CD14-positive monocyte (primary cell): ENCODE measurements at regions not wholly inside any gene's neighbourhood (a gene's known extent, or its start where the extent isn't known, plus 50 kb on each side); places are given as distances from the start of the nearest gene placed in this dataset.

Experiments
- DNase-seq, 3 donors: peaks; one replicate each; pipeline ENCODE4 v3.0.0-alpha.2; 2011 to 2022
- H2AFZ ChIP-seq: 2 replicates; pipeline ENCODE4 v1.6.0; 2012; ENCODE audit warnings: mild to moderate bottlenecking, low read depth, low read length, inconsistent platforms; ENCODE audit not compliant: insufficient read depth, poor library complexity, severe bottlenecking
- H3K27ac ChIP-seq, 2 donors: 1 replicate in 1 of 2; 2 replicates in 1 of 2; pipeline ENCODE4 v1.5.1; 2012 to 2013; ENCODE audit warnings: low read length in 2 of 2, control low read depth in 1 of 2, inconsistent platforms in 1 of 2, low read depth in 1 of 2, mild to moderate bottlenecking in 1 of 2
- H3K27me3 ChIP-seq, 2 donors: one replicate each; pipeline versions ENCODE4 v1.6.0 to v1.6.1; 2011 to 2013; ENCODE audit warnings: low read length in 2 of 2; ENCODE audit not compliant: control insufficient read depth in 2 of 2, insufficient read depth in 2 of 2
- H3K36me3 ChIP-seq, 2 donors: replicated peaks in 1 of 2; 1 replicate in 1 of 2; 2 replicates in 1 of 2; pipeline versions ENCODE4 v1.5.1 to v1.6.1; 2012 to 2013; ENCODE audit warnings: low read length in 2 of 2, control low read depth in 1 of 2, inconsistent platforms in 1 of 2, mild to moderate bottlenecking in 1 of 2; ENCODE audit not compliant: insufficient read depth in 2 of 2, control insufficient read depth in 1 of 2
- H3K4me1 ChIP-seq, 2 donors: 1 replicate in 1 of 2; 2 replicates in 1 of 2; pipeline versions ENCODE4 v1.5.1 to v1.6.1; 2012 to 2013; ENCODE audit warnings: low read length in 2 of 2, control low read depth in 1 of 2, inconsistent platforms in 1 of 2, mild to moderate bottlenecking in 1 of 2, moderate library complexity in 1 of 2; ENCODE audit not compliant: insufficient read depth in 2 of 2, control insufficient read depth in 1 of 2
- H3K4me2 ChIP-seq: replicated peaks from 2 replicates; pipeline ENCODE3; 2012; ENCODE audit warnings: low read length, moderate library complexity, mild to moderate bottlenecking; ENCODE audit not compliant: poor library complexity, severe bottlenecking; ENCODE audit errors: extremely low read depth
- H3K4me3 ChIP-seq, 3 experiments: fragments of 200-600 bp in 1 of 3; sonication (generic) in 1 of 3; replicated peaks in 1 of 3; 1 replicate in 2 of 3; 2 replicates in 1 of 3; pipeline ENCODE4 v1.5.1; 2011 to 2013; ENCODE audit warnings: low read length in 3 of 3, mild to moderate bottlenecking in 3 of 3, control low read depth in 2 of 3, low read depth in 2 of 3, inconsistent platforms in 1 of 3, moderate library complexity in 1 of 3
- H3K79me2 ChIP-seq: 2 replicates; pipeline ENCODE4 v1.6.0; 2012; ENCODE audit warnings: mild to moderate bottlenecking, control low read depth, inconsistent platforms, low read length, moderate library complexity; ENCODE audit not compliant: insufficient read depth
- H3K9ac ChIP-seq: 2 replicates; pipeline ENCODE4 v1.6.0; 2017; ENCODE audit warnings: low read length, mild to moderate bottlenecking; ENCODE audit not compliant: insufficient read depth, poor library complexity, severe bottlenecking
- H3K9me3 ChIP-seq, 2 donors: replicated peaks in 1 of 2; 1 replicate in 1 of 2; 2 replicates in 1 of 2; pipeline versions ENCODE4 v1.5.1 to v1.6.1; 2012 to 2013; ENCODE audit warnings: low read length in 2 of 2, control low read depth in 1 of 2; ENCODE audit not compliant: control insufficient read depth in 1 of 2, insufficient read depth in 1 of 2
- H4K20me1 ChIP-seq: 2 replicates; pipeline ENCODE4 v1.6.0; 2012; ENCODE audit warnings: mild to moderate bottlenecking, low read length, control low read depth, moderate library complexity; ENCODE audit not compliant: insufficient read depth
- H3K27ac Mint-ChIP-seq, 7 donors: one replicate each; pipeline ENCODE4 v1.8.0; 2020; ENCODE audit warnings: mild to moderate bottlenecking in 7 of 7, mixed read lengths in 7 of 7, moderate library complexity in 6 of 7, inconsistent platforms in 2 of 7
- H3K27me3 Mint-ChIP-seq, 3 donors: one replicate each; pipeline ENCODE4 v1.8.0; 2021 to 2022; ENCODE audit warnings: low read depth in 3 of 3, mild to moderate bottlenecking in 3 of 3, mixed read lengths in 3 of 3, moderate library complexity in 3 of 3, inconsistent platforms in 1 of 3
- H3K36me3 Mint-ChIP-seq, 2 donors: one replicate each; pipeline ENCODE4 v1.8.0; 2020; ENCODE audit warnings: mixed read lengths in 2 of 2, inconsistent platforms in 1 of 2, mild to moderate bottlenecking in 1 of 2
- H3K4me1 Mint-ChIP-seq: one replicate; pipeline ENCODE4 v1.8.0; 2020; ENCODE audit warnings: mild to moderate bottlenecking, mixed read lengths
- H3K4me3 Mint-ChIP-seq, 2 donors: one replicate each; pipeline ENCODE4 v1.8.0; 2020; ENCODE audit warnings: mild to moderate bottlenecking in 2 of 2, mixed read lengths in 2 of 2, moderate library complexity in 1 of 2
- H3K9me3 Mint-ChIP-seq, 7 donors: one replicate each; pipeline ENCODE4 v1.8.0; 2020 to 2022; ENCODE audit warnings: mixed read lengths in 7 of 7, mild to moderate bottlenecking in 6 of 7, moderate library complexity in 6 of 7, inconsistent platforms in 2 of 7
- CTCF ChIP-seq: fragments of 200-600 bp; IDR thresholded peaks from one replicate; pipeline ENCODE4 v1.8.0; 2022; ENCODE audit warnings: antibody characterized with exemption, mild to moderate bottlenecking
- WGBS: methylation state at CpG from one replicate; pipeline ENCODE4 v1.1.5; 2013; ENCODE audit warnings: missing lambda C conversion rate; ENCODE audit not compliant: insufficient coverage; 5-methylcytosine and 5-hydroxymethylcytosine counted together
- intact Hi-C, 2 donors: fragments of 100-400 bp; cut with micrococcal nuclease; formaldehyde crosslinking; loops; one replicate each; pipeline versions ENCODE4 v1.15.0 to v1.15.1; 2023

DNA sequence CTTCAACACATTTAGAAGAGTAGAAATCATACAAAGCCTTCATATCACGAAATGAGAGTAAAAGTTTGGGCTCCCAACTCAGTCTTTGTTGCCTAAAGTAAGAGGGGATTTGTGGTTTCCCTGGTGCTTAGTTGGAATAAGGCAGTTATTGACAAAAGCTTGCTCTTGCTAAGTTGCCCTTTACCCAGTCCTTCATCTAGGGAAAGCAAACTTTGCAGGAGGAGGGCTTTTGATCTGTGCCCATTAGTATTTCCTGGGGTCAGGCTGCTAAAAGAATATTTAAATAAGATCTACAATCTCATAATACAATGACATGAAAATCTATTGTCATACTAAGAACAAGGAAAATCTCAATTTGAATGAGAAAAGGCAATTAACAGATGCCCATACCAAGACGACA, 84.1 kb upstream of the ACO1 start:
- no peak overlapping the region for H3K4me3 ChIP-seq
- H3K9me3 Mint-ChIP-seq = peaks cover 0 to 2% (median 0%) of the 10 kb centered on the region in 7 donors

GRCh38 chr9:32304495-32304894, 79.9 kb upstream of the ACO1 start:
- Histone ChIP-seq H3K4me2 (no peak overlapping the region), H3K36me3 (no peaks in the 10 kb centered on the region), H3K4me3 (no peak overlapping the region), H3K27me3 (no peaks in the 10 kb centered on the region), H3K9ac (no peak overlapping the region), H3K4me1 (no peaks in the 10 kb centered on the region), H3K9me3 (no peaks in the 10 kb centered on the region), H3K27ac (no peak overlapping the region), H2AFZ (no peak overlapping the region), H4K20me1 (no peaks in the 10 kb centered on the region), H3K79me2 (no peaks in the 10 kb centered on the region)
- no peak overlapping the region for H3K4me3 Mint-ChIP-seq
- no peak for DNase-seq
- no peak for TF ChIP-seq CTCF
- H3K4me1 Mint-ChIP-seq = no peaks in the 10 kb centered on the region
- H3K27ac Mint-ChIP-seq = no peak overlapping the region
- H3K9me3 Mint-ChIP-seq = peaks cover 1 to 8% (median 5%) of the 10 kb centered on the region in 7 donors
- peaks cover 0 to 5% (median 4%) of the 10 kb centered on the region in 3 donors for H3K27me3 Mint-ChIP-seq
- intact Hi-C loops = no loop called here
- H3K36me3 Mint-ChIP-seq = no peaks in the 10 kb centered on the region
- no CpG with 5 or more reads among the region's 1 CpG for WGBS

More for the DNA sequence above, 84.1 kb upstream of the ACO1 start:
- no peaks in the 10 kb centered on the region for H4K20me1 ChIP-seq
- Mint-ChIP-seq H3K4me3 (no peak overlapping the region), H3K36me3 (no peaks in the 10 kb centered on the region), H3K27ac (no peak overlapping the region), H3K4me1 (no peaks in the 10 kb centered on the region), H3K27me3 (peaks cover 0 to 6% (median 6%) of the 10 kb centered on the region in 3 donors)
- intact Hi-C loops = no loop called here
- DNase-seq = no peak
- H3K27me3 ChIP-seq = no peaks in the 10 kb centered on the region
- H3K9ac ChIP-seq = no peak overlapping the region
- H2AFZ ChIP-seq = no peak overlapping the region
- no peaks in the 10 kb centered on the region for H3K79me2 ChIP-seq
- H3K4me1 ChIP-seq = no peaks in the 10 kb centered on the region
- no peak overlapping the region for H3K27ac ChIP-seq
- no peaks in the 10 kb centered on the region for H3K36me3 ChIP-seq
- no peaks in the 10 kb centered on the region for H3K9me3 ChIP-seq
- H3K4me2 ChIP-seq = no peak overlapping the region
- TF ChIP-seq CTCF = no peak
- WGBS = no CpG with 5 or more reads among the region's 2 CpGs
